GM19467 (cell line): ENCODE measurements at regions not wholly inside any gene's neighbourhood (a gene's known extent, or its start where the extent isn't known, plus 50 kb on each side); places are given as distances from the start of the nearest gene placed in this dataset.
"Not testable (repeated sequence)": the region's sequence is repeated elsewhere in the genome, so short reads cannot be mapped to it uniquely, and the experiment has no call there.

Experiments
- ATAC-seq: cut with Tn5 transposase; IDR thresholded peaks from one replicate; pipeline ENCODE4 v1.9.1; 2021; ENCODE audit warnings: mild to moderate bottlenecking, moderate library complexity; ENCODE audit not compliant: unreplicated experiment

DNA sequence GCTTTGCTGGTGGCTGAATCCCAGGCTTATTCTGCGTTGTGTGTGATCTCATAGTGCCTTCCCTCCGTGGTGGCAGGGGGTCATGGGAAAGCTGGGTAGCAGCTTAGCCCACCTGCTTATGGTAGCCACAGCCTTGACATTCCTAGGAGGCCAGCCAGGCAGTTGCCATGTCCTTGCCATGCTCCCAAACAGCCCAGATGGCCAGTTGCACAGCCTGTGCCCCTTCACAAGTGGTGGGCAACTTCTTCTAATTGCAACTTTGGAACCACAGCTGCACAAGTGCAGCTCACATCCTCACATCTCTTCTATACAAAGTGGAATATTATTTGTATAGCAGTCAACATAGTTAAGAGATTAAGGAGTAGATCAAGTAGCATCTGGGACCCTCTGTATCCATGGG lies 136.6 kb upstream of the PELI1 start:
- not testable (repeated sequence) for ATAC-seq

GRCh38 chr2:64283006-64283570 lies 138.9 kb upstream of the PELI1 start:
- peak; percentile 25 for ATAC-seq

DNA sequence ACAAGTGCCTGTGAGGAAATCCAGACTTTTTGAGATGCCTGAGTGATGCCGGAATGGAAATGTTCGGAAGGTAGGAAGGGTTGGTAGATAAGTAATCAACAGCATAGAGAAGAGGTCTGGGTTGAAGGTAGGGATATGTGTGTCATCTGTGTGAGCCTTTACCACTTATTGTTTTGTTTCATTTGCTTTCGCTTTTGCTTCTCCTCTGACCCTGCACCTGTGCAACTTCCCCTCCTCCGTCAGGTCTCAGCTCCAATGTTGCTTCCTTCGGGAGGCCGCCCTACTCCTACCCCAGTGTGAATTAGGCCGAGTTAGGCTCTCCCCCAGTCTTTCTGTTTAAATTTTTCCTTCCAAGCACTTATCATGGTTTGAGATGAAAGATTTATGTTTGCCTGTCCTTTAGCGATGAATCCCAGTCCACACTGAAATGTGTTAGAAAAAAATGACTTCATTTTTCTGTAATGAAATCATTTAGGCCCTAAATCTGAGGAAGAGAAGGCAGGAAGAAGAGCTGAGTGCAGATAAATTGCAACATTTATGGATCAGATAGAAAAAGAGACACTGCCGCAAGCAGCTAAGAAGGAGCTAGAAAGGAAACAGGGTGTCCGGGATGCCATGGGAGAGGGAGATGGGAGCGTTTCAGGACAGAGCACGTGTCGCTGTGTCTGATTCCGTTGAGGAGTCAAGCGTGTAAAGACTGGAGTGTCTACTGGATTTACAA lies 139.6 kb upstream of the PELI1 start:
- ATAC-seq = peak; percentile 93

DNA sequence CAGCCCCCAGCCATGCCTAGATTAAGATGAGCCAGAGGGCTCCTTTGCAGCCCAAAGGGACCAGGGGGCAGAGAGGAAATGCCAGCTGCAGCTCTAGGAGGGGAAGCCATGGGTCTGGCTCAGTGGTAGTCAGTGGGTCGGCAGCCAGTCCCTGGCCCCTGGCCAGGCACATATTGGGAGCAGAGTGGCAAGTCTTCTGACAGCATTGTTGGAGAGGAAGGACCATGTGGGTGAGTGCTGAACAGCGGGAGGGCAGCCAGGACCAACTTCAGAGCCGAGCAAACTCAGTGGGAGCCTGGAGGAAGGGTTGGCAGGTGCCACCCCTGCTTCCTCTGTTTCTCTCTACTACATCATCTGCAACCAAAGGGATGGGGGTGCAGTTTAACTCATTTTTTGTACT lies 140.5 kb upstream of the PELI1 start:
- no peak for ATAC-seq

- ATAC-seq = no peak
Measured at GRCh38 chr2:64287202-64287740, 143.1 kb upstream of the PELI1 start.

DNA sequence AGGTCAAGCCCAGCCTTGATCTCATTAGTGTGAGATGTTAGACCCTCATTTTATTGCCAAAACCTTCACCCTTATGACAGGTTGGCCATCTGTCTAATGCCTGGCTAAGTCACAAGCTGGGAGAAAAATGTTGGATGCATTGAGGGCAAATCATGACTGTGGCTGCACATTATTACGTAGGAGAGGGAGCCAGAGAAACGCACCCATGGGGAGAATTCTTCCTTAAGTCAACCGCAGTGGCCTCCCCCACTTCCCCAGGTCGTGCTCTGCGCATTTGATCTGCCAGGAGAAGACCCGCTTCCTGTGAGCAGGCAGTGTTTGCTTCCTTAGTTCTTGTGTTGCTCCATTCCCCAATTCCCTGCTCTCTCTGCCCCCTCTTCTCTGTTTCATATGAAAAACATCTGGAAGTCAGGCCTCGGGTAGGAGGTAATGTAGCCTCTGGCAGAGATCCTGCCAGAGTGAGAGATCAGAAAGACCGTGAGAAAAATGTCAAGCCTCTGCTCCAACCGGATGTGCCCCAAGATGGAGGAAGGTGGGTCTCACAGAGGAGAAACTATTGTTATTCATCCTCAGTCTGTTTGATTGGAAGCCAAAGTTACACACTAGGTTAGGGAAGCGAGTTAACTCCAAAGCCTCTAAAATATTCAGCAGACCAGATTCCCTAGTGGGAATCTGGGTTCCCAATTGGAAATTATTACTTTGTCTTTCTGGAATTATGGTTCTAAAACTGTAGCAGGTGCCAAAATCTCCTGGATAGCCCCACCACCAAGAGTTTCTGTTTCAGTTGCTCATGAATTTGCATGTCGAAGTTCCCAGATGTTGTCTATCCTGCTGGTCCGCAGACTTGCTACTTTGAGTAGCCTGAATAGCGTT lies 144.3 kb upstream of the PELI1 start:
- no peak for ATAC-seq

- no peak for ATAC-seq
Measured at GRCh38 chr2:64289251-64289650, 145.0 kb upstream of the PELI1 start.

- no peak for ATAC-seq
Measured at GRCh38 chr2:64289737-64290136, 145.5 kb upstream of the PELI1 start.

GRCh38 chr2:64291181-64291580 lies 147.0 kb upstream of the PELI1 start:
- no peak for ATAC-seq

DNA sequence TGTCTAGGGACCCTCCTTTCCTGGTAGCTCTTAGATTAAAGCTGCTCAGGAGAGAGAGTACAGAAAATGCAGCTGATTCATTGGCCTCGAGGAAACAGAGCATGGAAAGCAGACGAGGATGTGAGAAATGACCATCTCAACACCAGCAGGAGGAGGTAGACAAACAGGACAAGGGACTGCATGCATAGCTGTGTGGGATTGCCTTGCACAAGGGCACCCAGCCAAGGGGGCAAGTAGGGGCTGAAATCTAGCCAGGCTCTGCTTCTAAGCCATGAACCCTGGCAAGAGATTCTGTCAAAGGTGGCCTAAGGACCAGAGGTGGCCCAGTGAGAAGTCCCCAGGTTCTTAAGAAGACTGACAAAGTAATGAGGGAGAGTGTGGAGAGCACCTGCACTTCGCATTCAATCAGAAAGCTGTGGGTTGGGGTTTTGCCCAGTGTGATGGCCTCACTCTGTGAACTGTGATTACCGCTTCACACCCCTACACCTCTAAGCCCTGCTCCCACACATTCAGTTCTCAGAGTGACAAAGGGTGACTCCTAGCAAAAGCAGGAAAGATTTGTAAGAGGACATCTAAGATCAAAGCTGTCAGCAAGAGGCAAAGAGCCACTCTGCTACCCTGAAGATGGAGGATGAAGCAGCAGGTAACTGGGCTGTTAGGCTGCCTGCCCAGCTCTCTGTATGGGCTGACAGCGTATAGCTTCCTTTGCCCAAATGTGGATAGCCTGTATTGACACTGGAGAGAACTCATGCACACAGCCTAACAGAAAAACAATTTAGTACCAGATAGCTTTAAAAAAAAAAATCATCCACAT lies 151.3 kb upstream of the PELI1 start:
- peak; percentile 74 for ATAC-seq

GRCh38 chr2:64296140-64296480 lies 151.9 kb upstream of the PELI1 start:
- no peak for ATAC-seq

- no peak for ATAC-seq
Measured at GRCh38 chr2:64296695-64297346, 152.6 kb upstream of the PELI1 start.

GRCh38 chr2:64298161-64298560 lies 153.9 kb upstream of the PELI1 start:
- ATAC-seq = no peak

- no peak for ATAC-seq
Measured at GRCh38 chr2:64300066-64300465, 153.9 kb upstream of the LGALSL start.

- no peak for ATAC-seq
Measured at GRCh38 chr2:64303250-64303649, 150.7 kb upstream of the LGALSL start.

- ATAC-seq = no peak
Measured at GRCh38 chr2:64307421-64307820, 146.5 kb upstream of the LGALSL start.

- ATAC-seq = no peak
Measured at GRCh38 chr2:64311191-64311910, 142.6 kb upstream of the LGALSL start.

- ATAC-seq = no peak
Measured at GRCh38 chr2:64311948-64312621, 141.9 kb upstream of the LGALSL start.
